Kidney glomerular epithelial cell (primary cell): ENCODE measurements at regions not wholly inside any gene's neighbourhood (a gene's known extent, or its start where the extent isn't known, plus 50 kb on each side); places are given as distances from the start of the nearest gene placed in this dataset.
A peak's percentile ranks its signal among the peaks of the same experiment; 100 is the strongest.
"Not testable (repeated sequence)": the region's sequence is repeated elsewhere in the genome, so short reads cannot be mapped to it uniquely, and the experiment has no call there.

Source experiments
- DNase-seq: peaks from one replicate; lab custom pipeline; 2025; lab: John Stamatoyannopoulos, UW

GRCh38 chr2:208929894-208930427, 493.9 kb upstream of the MAP2 start:
- DNase-seq: no peak

GRCh38 chr2:208935531-208935930, 488.3 kb upstream of the MAP2 start:
- DNase-seq: no peak

GRCh38 chr2:208937521-208937920, 486.3 kb upstream of the MAP2 start:
- DNase-seq: no peak

- peak; percentile 81 for DNase-seq
These were observed 484.0 kb upstream of the MAP2 start for GRCh38 chr2:208939852-208940251.

- DNase-seq: no peak
These were observed 478.1 kb upstream of the MAP2 start for GRCh38 chr2:208945719-208946256.

GRCh38 chr2:208948073-208948472, 475.8 kb upstream of the MAP2 start:
- DNase-seq: no peak

GRCh38 chr2:208970070-208970469, 453.8 kb upstream of the MAP2 start:
- no peak for DNase-seq

GRCh38 chr2:208977582-208977981, 446.3 kb upstream of the MAP2 start:
- DNase-seq: no peak

GRCh38 chr2:208978946-208979345, 444.9 kb upstream of the MAP2 start:
- DNase-seq: no peak

GRCh38 chr2:208980321-208980720, 443.5 kb upstream of the MAP2 start:
- no peak for DNase-seq

GRCh38 chr2:208982831-208983230, 441.0 kb upstream of the MAP2 start:
- DNase-seq: no peak

- DNase-seq: no peak
These were observed 440.4 kb upstream of the MAP2 start for GRCh38 chr2:208983486-208983885.

GRCh38 chr2:208984376-208985090, 439.3 kb upstream of the MAP2 start:
- DNase-seq: no peak

GRCh38 chr2:208985644-208986043, 438.2 kb upstream of the MAP2 start:
- DNase-seq: no peak

- no peak for DNase-seq
These were observed 433.1 kb upstream of the MAP2 start for GRCh38 chr2:208990716-208991115.

- DNase-seq: no peak
These were observed 423.9 kb upstream of the MAP2 start for GRCh38 chr2:208999911-209000310.

- no peak for DNase-seq
These were observed 421.8 kb upstream of the MAP2 start for GRCh38 chr2:209002054-209002453.

- no peak for DNase-seq
These were observed 418.5 kb upstream of the MAP2 start for GRCh38 chr2:209005371-209005770.

- DNase-seq: no peak
These were observed 415.1 kb upstream of the MAP2 start for GRCh38 chr2:209008636-209009287.

GRCh38 chr2:209018633-209019032, 405.2 kb upstream of the MAP2 start:
- not testable (repeated sequence) for DNase-seq

- DNase-seq: no peak
These were observed 394.6 kb upstream of the MAP2 start for GRCh38 chr2:209029249-209029648.

GRCh38 chr2:209044307-209044706, 379.5 kb upstream of the MAP2 start:
- no peak for DNase-seq

GRCh38 chr2:209046163-209046562, 377.7 kb upstream of the MAP2 start:
- no peak for DNase-seq
